Thyroid gland (tissue), 4 donors: ENCODE measurements at regions not wholly inside any gene's neighbourhood (a gene's known extent, or its start where the extent isn't known, plus 50 kb on each side); places are given as distances from the start of the nearest gene placed in this dataset.

ENCODE experiments used
- DNase-seq, 2 donors: peaks; one replicate each; pipeline ENCODE4 v3.0.0-alpha.2; 2019
- H3K27ac ChIP-seq, 3 donors: fragments of 200-600 bp; sonication (generic); 1 replicate in 2 of 3; 2 replicates in 1 of 3; pipeline ENCODE4 v1.5.1; 2016 to 2019; ENCODE audit warnings: mild to moderate bottlenecking in 1 of 3, moderate library complexity in 1 of 3
- H3K27me3 ChIP-seq: fragments of 200-600 bp; sonication (generic); one replicate; pipeline ENCODE4 v1.5.1; 2019
- H3K36me3 ChIP-seq, 2 donors: fragments of 200-600 bp; sonication (generic); one replicate each; pipeline ENCODE4 v1.5.1; 2016 to 2019
- H3K4me1 ChIP-seq, 2 donors: fragments of 200-600 bp; sonication (generic); one replicate each; pipeline ENCODE4 v1.5.1; 2017 to 2019
- H3K4me3 ChIP-seq, 3 donors: fragments of 200-600 bp; sonication (generic); replicated peaks in 1 of 3; 1 replicate in 2 of 3; 2 replicates in 1 of 3; pipeline ENCODE4 v1.5.1; 2016; ENCODE audit warnings: mild to moderate bottlenecking in 1 of 3
- H3K9me3 ChIP-seq: fragments of 200-600 bp; sonication (generic); one replicate; pipeline ENCODE4 v1.5.1; 2017
- POLR2A ChIP-seq, 2 donors: fragments of 450-650 bp; IDR thresholded peaks; one replicate each; pipeline ENCODE4 v1.6.1; 2017; ENCODE audit warnings: antibody characterized with exemption in 2 of 2, mild to moderate bottlenecking in 2 of 2, moderate library complexity in 1 of 2
- WGBS, 2 donors: methylation state at CpG; one replicate each; pipeline ENCODE4 v1.1.5; 2017; 5-methylcytosine and 5-hydroxymethylcytosine counted together
- intact Hi-C: fragments of 100-400 bp; cut with DNase I; formaldehyde crosslinking; loops from one replicate; pipeline ENCODE4 v1.15.1; 2023
- TF ChIP-seq, protein P1 (sequence below), 6 experiments: fragments of 200-600 bp in 3 of 6; fragments of 450-650 bp in 3 of 6; sonication (generic) in 3 of 6; IDR thresholded peaks; one replicate each; pipeline ENCODE4 v1.5.1; 2016 to 2019; ENCODE audit warnings: antibody characterized with exemption in 6 of 6, mild to moderate bottlenecking in 2 of 6, inconsistent platforms in 1 of 6, moderate library complexity in 1 of 6

DNA sequence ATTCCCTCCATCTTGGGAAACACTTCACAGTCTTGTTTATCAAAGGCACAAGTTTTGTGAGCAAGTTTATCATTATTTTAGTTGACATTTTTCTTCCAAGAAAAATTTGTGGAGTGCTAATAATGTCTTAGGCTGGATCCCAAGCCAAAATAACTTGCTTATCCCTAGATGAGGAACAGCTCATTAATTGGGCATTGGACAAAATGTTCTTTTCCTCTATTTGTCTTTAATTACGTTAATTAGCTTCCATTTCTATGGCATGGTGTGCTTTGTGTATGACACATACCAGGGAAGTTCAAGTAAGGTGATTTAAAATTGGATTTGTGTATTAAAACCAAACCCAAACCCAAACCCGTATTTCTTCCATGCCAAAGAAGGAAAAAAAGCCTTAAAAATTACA, 379.5 kb downstream of the SH3GL2 start:
- intact Hi-C loops: no loop called here
- H3K4me1 ChIP-seq: no peaks in the 10 kb centered on the region
- H3K27me3 ChIP-seq: no peaks in the 10 kb centered on the region
- no peak overlapping the region for H3K4me3 ChIP-seq
- TF ChIP-seq, protein P1, sequence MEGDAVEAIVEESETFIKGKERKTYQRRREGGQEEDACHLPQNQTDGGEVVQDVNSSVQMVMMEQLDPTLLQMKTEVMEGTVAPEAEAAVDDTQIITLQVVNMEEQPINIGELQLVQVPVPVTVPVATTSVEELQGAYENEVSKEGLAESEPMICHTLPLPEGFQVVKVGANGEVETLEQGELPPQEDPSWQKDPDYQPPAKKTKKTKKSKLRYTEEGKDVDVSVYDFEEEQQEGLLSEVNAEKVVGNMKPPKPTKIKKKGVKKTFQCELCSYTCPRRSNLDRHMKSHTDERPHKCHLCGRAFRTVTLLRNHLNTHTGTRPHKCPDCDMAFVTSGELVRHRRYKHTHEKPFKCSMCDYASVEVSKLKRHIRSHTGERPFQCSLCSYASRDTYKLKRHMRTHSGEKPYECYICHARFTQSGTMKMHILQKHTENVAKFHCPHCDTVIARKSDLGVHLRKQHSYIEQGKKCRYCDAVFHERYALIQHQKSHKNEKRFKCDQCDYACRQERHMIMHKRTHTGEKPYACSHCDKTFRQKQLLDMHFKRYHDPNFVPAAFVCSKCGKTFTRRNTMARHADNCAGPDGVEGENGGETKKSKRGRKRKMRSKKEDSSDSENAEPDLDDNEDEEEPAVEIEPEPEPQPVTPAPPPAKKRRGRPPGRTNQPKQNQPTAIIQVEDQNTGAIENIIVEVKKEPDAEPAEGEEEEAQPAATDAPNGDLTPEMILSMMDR (IDR thresholded peaks at IDR 0.05): no peak
- TF ChIP-seq POLR2A (IDR thresholded peaks at IDR 0.05): no peak
- no peak for DNase-seq
- 66 to 73% methylated on average over 2 of the region's 2 CpGs for WGBS, 2 donors
- no peaks in the 10 kb centered on the region for H3K36me3 ChIP-seq
- no peak overlapping the region for H3K27ac ChIP-seq
- no peaks in the 10 kb centered on the region for H3K9me3 ChIP-seq

DNA sequence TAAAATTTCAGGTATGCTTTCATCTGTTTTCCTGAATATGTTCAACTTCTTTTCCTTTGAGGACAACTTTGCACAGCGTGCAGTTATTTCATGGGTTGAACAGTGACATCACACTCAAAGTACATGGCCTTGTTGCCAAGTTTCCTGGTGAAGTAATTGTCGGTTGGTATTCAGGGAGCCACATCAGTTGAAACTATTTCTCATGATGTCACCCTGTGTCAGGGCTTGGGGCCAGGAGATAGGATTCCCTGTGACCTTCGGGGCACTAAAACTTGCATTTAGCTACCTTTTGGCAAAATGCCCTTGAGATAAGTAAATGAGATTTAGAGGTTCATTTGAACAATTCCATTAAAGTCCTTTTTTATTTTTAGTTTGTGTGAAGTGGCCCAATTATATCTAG, 383.9 kb downstream of the SH3GL2 start:
- 50 to 55% methylated on average over 3 of the region's 3 CpGs for WGBS, 2 donors
- no peaks in the 10 kb centered on the region for H3K9me3 ChIP-seq
- no peaks in the 10 kb centered on the region for H3K36me3 ChIP-seq
- intact Hi-C loops: no loop called here
- no peak for DNase-seq
- no peaks in the 10 kb centered on the region for H3K27me3 ChIP-seq
- peak overlapping the region in 1 of 3 donors; percentile 15 for H3K27ac ChIP-seq
- H3K4me1 ChIP-seq: no peaks in the 10 kb centered on the region
- no peak for TF ChIP-seq POLR2A (IDR thresholded peaks at IDR 0.05)
- TF ChIP-seq, protein P1 (IDR thresholded peaks at IDR 0.05): no peak
- no peak overlapping the region for H3K4me3 ChIP-seq

DNA sequence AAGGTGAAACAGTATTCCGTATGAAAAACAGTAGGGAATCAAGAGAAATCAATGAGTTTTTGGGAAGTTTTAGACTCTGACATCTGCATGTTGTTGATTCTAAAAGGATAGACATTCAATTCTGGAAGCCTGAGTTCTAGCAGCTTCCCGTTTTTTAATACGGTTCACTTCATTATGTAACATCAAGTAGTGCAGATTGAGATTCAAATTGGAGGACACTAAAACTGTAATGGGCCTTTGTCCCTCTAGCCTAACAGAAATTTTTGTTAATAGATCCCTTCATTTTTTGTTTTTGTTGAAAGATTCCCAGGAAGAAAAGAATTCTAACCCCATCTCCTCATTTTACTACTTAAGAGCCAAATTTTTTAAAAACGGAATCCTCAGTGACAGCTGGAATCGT, 384.6 kb downstream of the SH3GL2 start:
- Histone ChIP-seq H3K4me3 (no peak overlapping the region), H3K4me1 (no peaks in the 10 kb centered on the region), H3K27ac (peak overlapping the region in 1 of 3 donors; percentile 15), H3K9me3 (no peaks in the 10 kb centered on the region), H3K27me3 (no peaks in the 10 kb centered on the region), H3K36me3 (no peaks in the 10 kb centered on the region)
- TF ChIP-seq POLR2A (IDR thresholded peaks at IDR 0.05): no peak
- TF ChIP-seq, protein P1 (IDR thresholded peaks at IDR 0.05): no peak
- DNase-seq: no peak
- intact Hi-C loops: no loop called here
- WGBS, 2 donors: 65 to 75% methylated on average over 5 of the region's 5 CpGs

DNA sequence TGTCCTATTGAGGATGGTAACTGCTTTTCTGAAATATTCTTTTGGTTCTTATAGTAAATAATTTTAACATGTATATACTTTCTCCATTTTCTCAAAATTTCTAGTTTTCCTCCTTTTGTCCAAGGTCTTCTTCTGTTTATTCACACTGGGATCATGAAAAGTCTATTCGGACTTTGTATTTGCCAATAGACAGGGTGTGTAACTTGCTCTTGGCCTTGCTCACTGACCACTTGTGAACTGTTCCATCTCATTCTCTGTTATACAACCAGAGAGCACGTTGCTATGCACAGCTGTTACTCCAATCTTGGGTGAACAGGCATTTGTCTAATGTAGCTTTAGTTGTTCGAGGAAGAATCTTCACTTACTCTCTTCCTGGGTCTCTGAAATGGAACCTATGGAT, 388.9 kb downstream of the SH3GL2 start:
- intact Hi-C loops: no loop called here
- H3K4me3 ChIP-seq: no peak overlapping the region
- 42 to 47% methylated on average over 3 of the region's 3 CpGs for WGBS, 2 donors

DNA sequence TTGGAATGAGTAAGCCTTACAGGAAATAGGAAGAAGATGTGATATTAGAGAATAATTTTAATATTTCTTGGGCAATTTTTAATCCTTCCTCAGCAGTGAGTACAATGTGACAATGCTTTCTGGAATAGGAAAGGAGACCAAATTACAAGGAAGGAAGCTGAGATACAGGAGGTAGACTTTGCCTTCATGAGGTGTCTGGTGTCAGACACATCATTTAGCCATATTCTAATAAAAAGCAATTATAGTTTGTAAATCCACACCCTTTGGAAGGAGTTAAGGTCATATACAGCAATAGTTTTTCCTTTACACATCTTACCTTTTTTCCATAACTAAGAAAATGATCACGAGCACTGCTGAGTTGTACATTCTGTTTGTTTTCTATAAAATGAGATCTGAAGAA, 390.4 kb downstream of the SH3GL2 start:
- no peak for DNase-seq
- H3K4me1 ChIP-seq: no peaks in the 10 kb centered on the region
- intact Hi-C loops: no loop called here
- H3K27me3 ChIP-seq: no peaks in the 10 kb centered on the region
- TF ChIP-seq, protein P1 (IDR thresholded peaks at IDR 0.05): no peak
- no peak for TF ChIP-seq POLR2A (IDR thresholded peaks at IDR 0.05)
- no peaks in the 10 kb centered on the region for H3K36me3 ChIP-seq
- WGBS, 2 donors: 0 to 43% methylated on average over 1 of the region's 1 CpG
- no peak overlapping the region for H3K4me3 ChIP-seq
- H3K27ac ChIP-seq: no peak overlapping the region
- no peaks in the 10 kb centered on the region for H3K9me3 ChIP-seq

More for the DNA sequence above, 388.9 kb downstream of the SH3GL2 start:
- Histone ChIP-seq H3K27me3 (no peaks in the 10 kb centered on the region), H3K36me3 (no peaks in the 10 kb centered on the region), H3K9me3 (no peaks in the 10 kb centered on the region), H3K27ac (no peak overlapping the region), H3K4me1 (no peaks in the 10 kb centered on the region)
- no peak for TF ChIP-seq POLR2A (IDR thresholded peaks at IDR 0.05)
- TF ChIP-seq, protein P1 (IDR thresholded peaks at IDR 0.05): no peak
- no peak for DNase-seq
